ENCODE measurements at regions not wholly inside any gene's neighbourhood (a gene's known extent, or its start where the extent isn't known, plus 50 kb on each side); places are given as distances from the start of the nearest gene placed in this dataset.

DNA sequence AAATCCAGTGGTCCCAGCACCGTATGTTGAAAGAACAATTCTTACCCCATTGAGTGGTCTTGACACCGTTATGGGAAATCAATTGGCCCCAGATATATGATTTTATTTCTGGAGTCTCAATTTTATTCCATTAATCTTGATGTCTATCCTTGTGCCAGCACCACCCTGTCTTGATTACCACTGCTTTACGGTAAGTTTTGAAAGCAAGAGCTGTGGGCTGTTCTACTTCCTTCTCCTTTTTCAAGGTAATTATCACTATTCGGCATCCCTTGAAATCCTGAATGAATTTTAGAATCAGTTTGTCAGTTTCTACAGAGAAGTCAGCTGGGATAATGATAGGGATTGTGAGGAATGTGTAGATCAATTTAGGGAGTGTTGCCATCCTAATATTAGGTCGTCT, 160.8 kb upstream of the SFSWAP start:
- Histone ChIP-seq H3K14ac (ENCODE audit: low read length) (no peak overlapping the region), H3K18ac (ENCODE audit: low read length) (no peak overlapping the region), H3K4me3 (ENCODE audit: low read depth, low read length) (no peak overlapping the region), H3K79me1 (ENCODE audit: low read length) (no peaks in the 10 kb centered on the region), H3K9ac (ENCODE audit: low read length) (no peak overlapping the region), H2BK5ac (ENCODE audit: low read depth, low read length, poor library complexity) (no peak overlapping the region), H3K36me3 (ENCODE audit: control insufficient read depth in 1 of 2, insufficient read depth in 2 of 2, low read length in 2 of 2) (no peaks in the 10 kb centered on the region), H3K4me2 (ENCODE audit: low read length) (no peak overlapping the region), H2AK5ac (ENCODE audit: low read length) (no peak overlapping the region), H3K4me1 (ENCODE audit: control insufficient read depth in 1 of 2, insufficient read depth in 2 of 2, low read length in 2 of 2) (peaks cover 0 to 8% of the 10 kb centered on the region in 2 experiments), H3K4ac (ENCODE audit: low read depth, low read length) (no peak overlapping the region), H4K91ac (ENCODE audit: low read depth, low read length) (no peak overlapping the region), H2BK12ac (ENCODE audit: low read length) (no peak overlapping the region), H2BK120ac (ENCODE audit: insufficient read depth, low read length, poor library complexity) (no peak overlapping the region), H4K12ac (ENCODE audit: low read depth, low read length) (no peak overlapping the region), H3K79me2 (ENCODE audit: control insufficient read depth, insufficient read depth, low read length, poor library complexity) (no peaks in the 10 kb centered on the region), H3K27me3 (ENCODE audit: insufficient read depth, low read length) (no peaks in the 10 kb centered on the region), H3K9me3 (ENCODE audit: insufficient read depth, low read depth, low read length) (no peaks in the 10 kb centered on the region), H3K23ac (ENCODE audit: low read length) (no peak overlapping the region), H3K27ac (ENCODE audit: low read depth, low read length) (no peak overlapping the region), H4K8ac (ENCODE audit: low read depth, low read length) (no peak overlapping the region), H2AFZ (ENCODE audit: insufficient read depth, low read length, poor library complexity) (no peak overlapping the region)
- DNase-seq = no peak
- no CpG with 5 or more reads among the region's 5 CpGs for WGBS (ENCODE audit: extremely low coverage, insufficient coverage, insufficient read length)

DNA sequence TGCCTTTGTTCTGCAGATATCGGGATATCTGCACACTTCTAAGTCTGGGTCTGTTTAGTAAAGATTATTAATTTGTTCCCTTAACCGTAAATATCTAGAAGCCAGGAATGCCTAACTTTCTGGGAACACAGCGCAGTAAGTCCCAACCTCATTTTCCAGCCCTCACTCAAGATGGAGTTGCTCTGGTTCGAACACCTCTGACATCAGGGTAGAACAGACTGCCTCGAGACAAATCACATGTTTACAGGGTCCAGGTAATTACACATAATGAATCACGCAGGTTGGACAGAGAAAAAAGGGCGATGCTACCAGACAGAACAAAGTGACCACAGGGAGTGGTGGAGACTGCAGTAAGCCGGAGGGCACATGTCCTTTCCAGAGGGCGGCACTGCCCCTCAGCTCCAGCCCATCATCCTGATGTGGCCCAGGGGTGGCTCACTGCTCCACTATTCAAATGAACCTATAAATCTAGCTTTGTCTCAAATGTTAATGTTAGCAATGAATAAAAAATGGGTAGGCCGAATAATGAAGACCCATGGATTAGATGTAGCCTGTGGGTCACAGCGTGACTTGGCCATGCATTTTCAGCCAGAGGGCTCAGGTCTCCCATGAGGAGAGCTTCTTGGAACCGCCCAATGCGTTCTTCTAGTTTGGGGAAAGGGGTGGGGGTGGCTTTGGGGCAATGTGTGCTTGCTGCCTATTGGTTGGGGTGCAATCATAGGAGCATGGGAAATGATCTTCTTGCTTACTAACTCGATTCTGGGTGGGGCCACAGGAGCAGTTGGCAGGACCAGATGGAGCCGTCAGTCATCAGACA, 159.0 kb upstream of the SFSWAP start:
- no peaks in the 10 kb centered on the region for H3K79me1 ChIP-seq (ENCODE audit: low read length)
- no peak overlapping the region for H3K14ac ChIP-seq (ENCODE audit: low read length)
- DNase-seq = no peak
- H3K23ac ChIP-seq (ENCODE audit: low read length) = no peak overlapping the region
- no peak overlapping the region for H2BK12ac ChIP-seq (ENCODE audit: low read length)
- no peak overlapping the region for H3K4me2 ChIP-seq (ENCODE audit: low read length)
- H3K4ac ChIP-seq (ENCODE audit: low read depth, low read length) = no peak overlapping the region
- no peak overlapping the region for H3K4me3 ChIP-seq (ENCODE audit: low read depth, low read length)
- no peaks in the 10 kb centered on the region for H3K36me3 ChIP-seq (ENCODE audit: control insufficient read depth in 1 of 2, insufficient read depth in 2 of 2, low read length in 2 of 2)
- H3K27me3 ChIP-seq (ENCODE audit: insufficient read depth, low read length) = no peaks in the 10 kb centered on the region
- no peak overlapping the region for H4K8ac ChIP-seq (ENCODE audit: low read depth, low read length)
- no peak overlapping the region for H3K18ac ChIP-seq (ENCODE audit: low read length)
- H3K9me3 ChIP-seq (ENCODE audit: insufficient read depth, low read depth, low read length) = no peaks in the 10 kb centered on the region
- H2AFZ ChIP-seq (ENCODE audit: insufficient read depth, low read length, poor library complexity) = no peak overlapping the region
- H3K27ac ChIP-seq (ENCODE audit: low read depth, low read length) = no peak overlapping the region
- H2BK5ac ChIP-seq (ENCODE audit: low read depth, low read length, poor library complexity) = no peak overlapping the region
- H3K9ac ChIP-seq (ENCODE audit: low read length) = no peak overlapping the region
- no peak overlapping the region for H4K91ac ChIP-seq (ENCODE audit: low read depth, low read length)
- H4K12ac ChIP-seq (ENCODE audit: low read depth, low read length) = no peak overlapping the region
- peaks cover 2 to 8% of the 10 kb centered on the region in 2 experiments for H3K4me1 ChIP-seq (ENCODE audit: control insufficient read depth in 1 of 2, insufficient read depth in 2 of 2, low read length in 2 of 2)
- no peak overlapping the region for H2AK5ac ChIP-seq (ENCODE audit: low read length)
- WGBS (ENCODE audit: extremely low coverage, insufficient coverage, insufficient read length) = no CpG with 5 or more reads among the region's 15 CpGs
- H2BK120ac ChIP-seq (ENCODE audit: insufficient read depth, low read length, poor library complexity) = no peak overlapping the region
- no peaks in the 10 kb centered on the region for H3K79me2 ChIP-seq (ENCODE audit: control insufficient read depth, insufficient read depth, low read length, poor library complexity)

GRCh38 chr12:131552492-131552863, 158.4 kb upstream of the SFSWAP start:
- H4K8ac ChIP-seq (ENCODE audit: low read depth, low read length) = no peak overlapping the region
- no peak for DNase-seq
- no peak overlapping the region for H2BK5ac ChIP-seq (ENCODE audit: low read depth, low read length, poor library complexity)
- WGBS (ENCODE audit: extremely low coverage, insufficient coverage, insufficient read length) = no CpG with 5 or more reads among the region's 2 CpGs
- H4K91ac ChIP-seq (ENCODE audit: low read depth, low read length) = no peak overlapping the region
- H3K79me1 ChIP-seq (ENCODE audit: low read length) = no peaks in the 10 kb centered on the region
- no peaks in the 10 kb centered on the region for H3K27me3 ChIP-seq (ENCODE audit: insufficient read depth, low read length)
- H3K4me1 ChIP-seq (ENCODE audit: control insufficient read depth in 1 of 2, insufficient read depth in 2 of 2, low read length in 2 of 2) = peaks cover 2 to 8% of the 10 kb centered on the region in 2 experiments
- no peak overlapping the region for H3K4me2 ChIP-seq (ENCODE audit: low read length)
- H3K27ac ChIP-seq (ENCODE audit: low read depth, low read length) = no peak overlapping the region
- H2AK5ac ChIP-seq (ENCODE audit: low read length) = no peak overlapping the region
- H2AFZ ChIP-seq (ENCODE audit: insufficient read depth, low read length, poor library complexity) = no peak overlapping the region
- no peak overlapping the region for H4K12ac ChIP-seq (ENCODE audit: low read depth, low read length)
- H3K14ac ChIP-seq (ENCODE audit: low read length) = no peak overlapping the region
- no peak overlapping the region for H2BK120ac ChIP-seq (ENCODE audit: insufficient read depth, low read length, poor library complexity)
- no peaks in the 10 kb centered on the region for H3K36me3 ChIP-seq (ENCODE audit: control insufficient read depth in 1 of 2, insufficient read depth in 2 of 2, low read length in 2 of 2)
- no peaks in the 10 kb centered on the region for H3K9me3 ChIP-seq (ENCODE audit: insufficient read depth, low read depth, low read length)
- no peak overlapping the region for H3K4ac ChIP-seq (ENCODE audit: low read depth, low read length)
- no peak overlapping the region for H2BK12ac ChIP-seq (ENCODE audit: low read length)
- no peak overlapping the region for H3K23ac ChIP-seq (ENCODE audit: low read length)
- H3K18ac ChIP-seq (ENCODE audit: low read length) = no peak overlapping the region
- H3K79me2 ChIP-seq (ENCODE audit: control insufficient read depth, insufficient read depth, low read length, poor library complexity) = no peaks in the 10 kb centered on the region
- H3K9ac ChIP-seq (ENCODE audit: low read length) = no peak overlapping the region
- H3K4me3 ChIP-seq (ENCODE audit: low read depth, low read length) = no peak overlapping the region

DNA sequence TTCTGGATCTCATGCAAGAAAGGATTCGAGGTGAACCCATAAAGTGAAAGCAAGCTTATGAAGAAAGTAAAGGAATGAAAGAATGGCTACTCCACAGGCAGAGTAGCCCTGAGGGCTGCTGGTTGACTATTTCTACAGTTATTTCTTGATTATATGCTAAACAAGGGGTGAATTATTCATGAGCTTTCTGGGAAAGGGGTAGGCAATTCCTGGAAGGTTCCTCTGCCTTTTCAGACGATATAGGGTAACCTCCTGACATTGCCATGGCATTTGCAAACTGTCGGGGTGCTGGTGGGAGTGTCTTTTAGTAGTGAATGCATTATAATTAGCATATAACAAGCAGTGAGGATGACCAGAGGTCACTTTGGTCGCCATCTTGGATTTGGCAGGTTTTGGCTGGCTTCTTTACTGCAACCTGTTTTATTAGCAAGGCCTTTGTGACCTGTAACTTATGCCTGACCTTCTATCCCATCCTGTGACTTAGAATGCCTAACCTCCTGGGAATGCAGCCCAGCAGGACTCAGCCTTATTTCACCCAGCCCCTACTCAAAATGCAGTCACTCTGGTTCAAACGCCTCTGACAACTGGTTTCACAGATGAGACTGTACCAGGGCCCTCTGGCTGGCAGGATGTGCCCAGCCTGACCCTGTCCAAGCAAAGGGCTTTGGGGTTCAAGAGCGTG, 157.7 kb upstream of the SFSWAP start:
- no peak overlapping the region for H2AFZ ChIP-seq (ENCODE audit: insufficient read depth, low read length, poor library complexity)
- no peak overlapping the region for H2AK5ac ChIP-seq (ENCODE audit: low read length)
- no peaks in the 10 kb centered on the region for H3K79me1 ChIP-seq (ENCODE audit: low read length)
- H4K91ac ChIP-seq (ENCODE audit: low read depth, low read length) = no peak overlapping the region
- no peak overlapping the region for H3K4ac ChIP-seq (ENCODE audit: low read depth, low read length)
- no peaks in the 10 kb centered on the region for H3K27me3 ChIP-seq (ENCODE audit: insufficient read depth, low read length)
- no CpG with 5 or more reads among the region's 6 CpGs for WGBS (ENCODE audit: extremely low coverage, insufficient coverage, insufficient read length)
- H3K18ac ChIP-seq (ENCODE audit: low read length) = no peak overlapping the region
- no peak overlapping the region for H2BK5ac ChIP-seq (ENCODE audit: low read depth, low read length, poor library complexity)
- peak in 1 of 2 donors; percentile 58 for DNase-seq
- no peaks in the 10 kb centered on the region for H3K36me3 ChIP-seq (ENCODE audit: control insufficient read depth in 1 of 2, insufficient read depth in 2 of 2, low read length in 2 of 2)
- no peak overlapping the region for H3K4me2 ChIP-seq (ENCODE audit: low read length)
- H3K9me3 ChIP-seq (ENCODE audit: insufficient read depth, low read depth, low read length) = no peaks in the 10 kb centered on the region
- H3K27ac ChIP-seq (ENCODE audit: low read depth, low read length) = no peak overlapping the region
- H3K79me2 ChIP-seq (ENCODE audit: control insufficient read depth, insufficient read depth, low read length, poor library complexity) = no peaks in the 10 kb centered on the region
- no peak overlapping the region for H3K9ac ChIP-seq (ENCODE audit: low read length)
- no peak overlapping the region for H2BK12ac ChIP-seq (ENCODE audit: low read length)
- no peak overlapping the region for H3K23ac ChIP-seq (ENCODE audit: low read length)
- no peak overlapping the region for H2BK120ac ChIP-seq (ENCODE audit: insufficient read depth, low read length, poor library complexity)
- no peak overlapping the region for H4K8ac ChIP-seq (ENCODE audit: low read depth, low read length)
- H3K4me1 ChIP-seq (ENCODE audit: control insufficient read depth in 1 of 2, insufficient read depth in 2 of 2, low read length in 2 of 2) = peaks cover 2 to 8% of the 10 kb centered on the region in 2 experiments
- H3K4me3 ChIP-seq (ENCODE audit: low read depth, low read length) = no peak overlapping the region
- H3K14ac ChIP-seq (ENCODE audit: low read length) = no peak overlapping the region
- H4K12ac ChIP-seq (ENCODE audit: low read depth, low read length) = no peak overlapping the region

All from trophoblast cell (in vitro differentiated cells and primary cell).